B cell (primary cell): ENCODE measurements at regions not wholly inside any gene's neighbourhood (a gene's known extent, or its start where the extent isn't known, plus 50 kb on each side); places are given as distances from the start of the nearest gene placed in this dataset.

ENCODE experiments used
- ATAC-seq: fragments of 200-7000 bp; cut with Tn5 transposase; one replicate; pipeline ENCODE4 v1.10.0; 2021; ENCODE audit warnings: low read depth, mild to moderate bottlenecking, moderate number of reproducible peaks, moderate library complexity
- CTCF ChIA-PET: fragments of 350-600 bp; sonication (Branson Sonifier 250); formaldehyde crosslinking; loops from one replicate; lab custom pipeline; 2021; ENCODE audit warnings: antibody characterized with exemption, inconsistent platforms; lab: Charles Lee
- POLR2A ChIA-PET: fragments of 350-600 bp; sonication (Branson Sonifier 250); formaldehyde crosslinking; loops from one replicate; lab custom pipeline; 2021; ENCODE audit warnings: antibody characterized with exemption; lab: Charles Lee
- DNase-seq: peaks from one replicate; pipeline ENCODE4 v3.0.0; 2013
- H2AFZ ChIP-seq: 2 replicates; pipeline ENCODE4 v1.6.1; 2012; ENCODE audit warnings: mild to moderate bottlenecking, low read depth, low read length; ENCODE audit not compliant: insufficient read depth, poor library complexity, severe bottlenecking
- H3K27ac ChIP-seq, 2 donors: 1 replicate in 1 of 2; 2 replicates in 1 of 2; pipeline ENCODE4 v1.5.1; 2012 to 2013; ENCODE audit warnings: low read length in 2 of 2, mild to moderate bottlenecking in 2 of 2, moderate library complexity in 1 of 2
- H3K27me3 ChIP-seq, 4 experiments: fragments of 200-600 bp in 1 of 4; sonication (generic) in 1 of 4; replicated peaks in 1 of 4; 1 replicate in 2 of 4; 2 replicates in 2 of 4; pipeline versions ENCODE4 v1.6.1 to v1.7.0; 2013 to 2016; ENCODE audit warnings: low read length in 3 of 4, mild to moderate bottlenecking in 2 of 4, mixed read lengths in 1 of 4, moderate library complexity in 1 of 4; ENCODE audit not compliant: insufficient read depth in 4 of 4, control insufficient read depth in 3 of 4; ENCODE audit errors: control extremely low read depth in 1 of 4
- H3K36me3 ChIP-seq, 2 experiments: replicated peaks in 1 of 2; 1 replicate in 1 of 2; 2 replicates in 1 of 2; pipeline versions ENCODE4 v1.6.1 to v1.7.1; 2013; ENCODE audit warnings: low read length in 1 of 2; ENCODE audit not compliant: insufficient read depth in 2 of 2, control insufficient read depth in 1 of 2; ENCODE audit errors: control extremely low read depth in 1 of 2, extremely low read depth in 1 of 2
- H3K4me1 ChIP-seq, 2 donors: fragments of 200-600 bp in 1 of 2; sonication (generic) in 1 of 2; 1 replicate in 1 of 2; 2 replicates in 1 of 2; pipeline versions ENCODE4 v1.5.1 to v1.6.1; 2013 to 2017; ENCODE audit warnings: low read length in 2 of 2; ENCODE audit not compliant: control insufficient read depth in 2 of 2, insufficient read depth in 2 of 2
- H3K4me2 ChIP-seq: replicated peaks from 2 replicates; pipeline ENCODE3; 2012; ENCODE audit warnings: mild to moderate bottlenecking, low read depth, low read length; ENCODE audit not compliant: poor library complexity, severe bottlenecking
- H3K4me3 ChIP-seq, 5 experiments: fragments of 200-600 bp in 1 of 5; sonication (generic) in 1 of 5; 1 replicate in 3 of 5; 2 replicates in 2 of 5; pipeline versions ENCODE4 v1.5.1 to v1.7.0; 2011 to 2016; ENCODE audit warnings: low read length in 4 of 5, mild to moderate bottlenecking in 4 of 5, low read depth in 2 of 5, control low read depth in 1 of 5, moderate library complexity in 1 of 5; ENCODE audit not compliant: insufficient read depth in 1 of 5; ENCODE audit errors: control extremely low read depth in 1 of 5, extremely low read depth in 1 of 5
- H3K79me2 ChIP-seq: fragments of 200-600 bp; sonication (generic); one replicate; pipeline ENCODE4 v1.6.0; 2016; ENCODE audit warnings: low read length; ENCODE audit not compliant: control insufficient read depth, insufficient read depth
- H3K9ac ChIP-seq: fragments of 200-600 bp; sonication (generic); 2 replicates; pipeline ENCODE4 v1.6.1; 2017; ENCODE audit warnings: mild to moderate bottlenecking, low read length, moderate library complexity
- H3K9me3 ChIP-seq, 3 donors: one replicate each; pipeline versions ENCODE4 v1.6.1 to v1.7.1; 2013; ENCODE audit warnings: low read length in 2 of 3; ENCODE audit not compliant: control insufficient read depth in 2 of 3, insufficient read depth in 1 of 3; ENCODE audit errors: control extremely low read depth in 1 of 3
- H4K20me1 ChIP-seq: 2 replicates; pipeline ENCODE4 v1.6.0; 2012; ENCODE audit warnings: mild to moderate bottlenecking, low read length; ENCODE audit not compliant: insufficient read depth, control insufficient read depth, poor library complexity, severe bottlenecking
- H3K27ac Mint-ChIP-seq: one replicate; pipeline ENCODE4 v1.8.0; 2021; ENCODE audit warnings: mixed read lengths
- H3K27me3 Mint-ChIP-seq: one replicate; pipeline ENCODE4 v1.8.0; 2021; ENCODE audit warnings: mixed read lengths
- H3K4me1 Mint-ChIP-seq: one replicate; pipeline ENCODE4 v1.8.0; 2021; ENCODE audit warnings: mixed read lengths
- H3K4me3 Mint-ChIP-seq: one replicate; pipeline ENCODE4 v1.8.0; 2021; ENCODE audit warnings: mixed read lengths
- H3K9me3 Mint-ChIP-seq: one replicate; pipeline ENCODE4 v1.8.0; 2022; ENCODE audit warnings: mixed read lengths; ENCODE audit not compliant: insufficient read depth
- EZH2 ChIP-seq: IDR thresholded peaks from 2 replicates; pipeline ENCODE4 v1.6.1; 2012; ENCODE audit warnings: borderline replicate concordance, low read depth, mild to moderate bottlenecking, moderate library complexity, low read length; ENCODE audit not compliant: insufficient read depth, poor library complexity, severe bottlenecking
- WGBS: methylation state at CpG from one replicate; pipeline ENCODE4 v1.1.5; 2013; ENCODE audit warnings: missing lambda C conversion rate; ENCODE audit not compliant: insufficient coverage; 5-methylcytosine and 5-hydroxymethylcytosine counted together
- intact Hi-C: fragments of 100-400 bp; cut with micrococcal nuclease; formaldehyde crosslinking; loops from one replicate; pipeline ENCODE4 v1.10.0; 2022
- TF ChIP-seq, protein P1 (sequence below): fragments of 200-600 bp; IDR thresholded peaks from one replicate; pipeline ENCODE4 v1.8.0; 2022; ENCODE audit warnings: antibody characterized with exemption, mild to moderate bottlenecking

DNA sequence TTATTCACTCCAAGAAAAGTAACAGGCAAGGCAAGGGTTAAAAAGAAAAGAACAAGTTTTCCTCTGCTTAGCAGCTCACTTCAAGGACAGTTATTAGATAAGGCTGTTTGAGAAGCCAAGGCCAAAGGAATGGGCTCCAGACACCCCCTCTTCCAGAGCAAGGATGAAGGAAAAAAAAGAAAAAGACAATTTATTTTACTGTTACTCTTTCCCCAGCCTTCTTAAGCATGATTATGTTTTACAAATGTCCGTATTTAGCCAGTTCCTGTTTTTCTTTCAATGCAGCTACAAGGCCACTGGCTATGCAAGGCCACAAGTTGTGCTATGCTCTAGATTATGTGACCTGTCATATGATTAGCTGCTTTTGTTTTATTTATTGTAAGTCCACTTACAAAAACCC is 106.5 kb upstream of the SIMC1 start:
- Histone ChIP-seq H3K79me2 (no peaks in the 10 kb centered on the region), H3K9me3 (no peaks in the 10 kb centered on the region), H3K27ac (no peak overlapping the region), H3K4me3 (no peak overlapping the region), H3K36me3 (no peaks in the 10 kb centered on the region), H3K4me2 (no peak overlapping the region), H3K27me3 (peaks cover 0 to 30% (median 3%) of the 10 kb centered on the region in 4 experiments), H2AFZ (no peak overlapping the region), H4K20me1 (no peaks in the 10 kb centered on the region), H3K4me1 (peaks cover 13% of the 10 kb centered on the region in 2 donors), H3K9ac (no peak overlapping the region)
- Mint-ChIP-seq H3K4me3 (no peak overlapping the region), H3K27me3 (peaks cover 39% of the 10 kb centered on the region), H3K4me1 (peaks cover 13% of the 10 kb centered on the region), H3K9me3 (no peaks in the 10 kb centered on the region), H3K27ac (no peak overlapping the region)
- ATAC-seq (no peak), DNase-seq (no peak)
- ChIA-PET CTCF (no interaction called here), POLR2A (no interaction called here)
- no peak for TF ChIP-seq EZH2
- TF ChIP-seq, protein P1, sequence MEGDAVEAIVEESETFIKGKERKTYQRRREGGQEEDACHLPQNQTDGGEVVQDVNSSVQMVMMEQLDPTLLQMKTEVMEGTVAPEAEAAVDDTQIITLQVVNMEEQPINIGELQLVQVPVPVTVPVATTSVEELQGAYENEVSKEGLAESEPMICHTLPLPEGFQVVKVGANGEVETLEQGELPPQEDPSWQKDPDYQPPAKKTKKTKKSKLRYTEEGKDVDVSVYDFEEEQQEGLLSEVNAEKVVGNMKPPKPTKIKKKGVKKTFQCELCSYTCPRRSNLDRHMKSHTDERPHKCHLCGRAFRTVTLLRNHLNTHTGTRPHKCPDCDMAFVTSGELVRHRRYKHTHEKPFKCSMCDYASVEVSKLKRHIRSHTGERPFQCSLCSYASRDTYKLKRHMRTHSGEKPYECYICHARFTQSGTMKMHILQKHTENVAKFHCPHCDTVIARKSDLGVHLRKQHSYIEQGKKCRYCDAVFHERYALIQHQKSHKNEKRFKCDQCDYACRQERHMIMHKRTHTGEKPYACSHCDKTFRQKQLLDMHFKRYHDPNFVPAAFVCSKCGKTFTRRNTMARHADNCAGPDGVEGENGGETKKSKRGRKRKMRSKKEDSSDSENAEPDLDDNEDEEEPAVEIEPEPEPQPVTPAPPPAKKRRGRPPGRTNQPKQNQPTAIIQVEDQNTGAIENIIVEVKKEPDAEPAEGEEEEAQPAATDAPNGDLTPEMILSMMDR = no peak
- intact Hi-C loops = no loop called here
- WGBS = no CpG with 5 or more reads among the region's 1 CpG

DNA sequence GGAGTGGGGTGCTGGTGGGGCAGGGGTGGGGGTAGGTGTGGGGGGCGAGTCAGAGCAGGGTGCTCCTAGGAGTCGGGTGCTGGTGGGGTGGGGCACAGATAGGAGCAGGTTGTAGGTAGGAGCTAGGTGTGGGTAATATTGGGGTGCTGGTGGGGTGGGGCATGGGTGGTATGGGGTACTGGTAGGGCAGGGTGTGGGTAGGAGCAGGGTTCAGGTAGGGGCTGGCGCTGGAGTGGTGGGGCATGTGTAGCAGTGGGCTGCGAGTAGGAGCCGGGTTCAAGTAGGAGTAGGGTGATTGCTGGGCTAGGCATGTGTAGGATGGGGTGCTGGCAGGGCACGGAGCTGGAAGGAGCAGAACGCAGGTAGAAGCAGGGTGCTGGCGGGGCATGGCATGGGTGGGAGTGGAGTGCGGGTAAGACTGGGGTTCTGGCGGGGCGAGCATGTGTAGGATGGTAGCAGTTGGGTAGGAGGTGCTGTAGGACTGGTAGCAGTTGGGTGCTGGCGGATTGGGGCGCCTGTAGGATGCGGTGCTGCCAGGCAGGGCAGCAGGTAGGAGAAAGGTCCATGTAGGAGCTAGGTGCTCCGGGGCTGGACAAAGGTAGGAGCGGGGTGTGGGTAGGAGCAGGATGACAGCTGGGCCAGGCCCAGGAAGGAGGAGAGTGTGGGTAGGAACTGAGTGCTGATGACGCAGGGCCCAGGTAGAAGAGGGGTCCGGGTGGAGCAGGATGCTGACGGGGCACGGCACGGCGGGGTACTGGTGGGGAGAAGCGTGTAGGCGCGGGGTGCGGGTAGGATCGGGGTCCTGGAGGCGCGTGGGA is 105.5 kb upstream of the SIMC1 start:
- no peaks in the 10 kb centered on the region for H4K20me1 ChIP-seq
- no peak overlapping the region for H3K27ac ChIP-seq
- H3K4me1 ChIP-seq = peaks cover 13% of the 10 kb centered on the region in 2 donors
- H3K4me1 Mint-ChIP-seq = peaks cover 13% of the 10 kb centered on the region
- H2AFZ ChIP-seq = peak overlapping the region; percentile 33
- no peaks in the 10 kb centered on the region for H3K36me3 ChIP-seq
- H3K27me3 ChIP-seq = peaks cover 0 to 30% (median 3%) of the 10 kb centered on the region in 4 experiments
- no peak overlapping the region for H3K4me3 ChIP-seq
- WGBS = 67% methylated on average over 29 of the region's 29 CpGs
- H3K4me2 ChIP-seq = peak overlapping the region; percentile 65
- CTCF ChIA-PET = no interaction called here
- DNase-seq (no peak), ATAC-seq (no peak)
- POLR2A ChIA-PET = no interaction called here
- H3K27ac Mint-ChIP-seq = no peak overlapping the region
- H3K79me2 ChIP-seq = no peaks in the 10 kb centered on the region
- no peaks in the 10 kb centered on the region for H3K9me3 Mint-ChIP-seq
- H3K9me3 ChIP-seq = no peaks in the 10 kb centered on the region
- peaks cover 43% of the 10 kb centered on the region for H3K27me3 Mint-ChIP-seq
- intact Hi-C loops = no loop called here
- no peak overlapping the region for H3K4me3 Mint-ChIP-seq
- no peak overlapping the region for H3K9ac ChIP-seq
- TF ChIP-seq, protein P1 = no peak
- TF ChIP-seq EZH2 = no peak
